ENCODE measurements at regions not wholly inside any gene's neighbourhood (a gene's known extent, or its start where the extent isn't known, plus 50 kb on each side); places are given as distances from the start of the nearest gene placed in this dataset.

DNA sequence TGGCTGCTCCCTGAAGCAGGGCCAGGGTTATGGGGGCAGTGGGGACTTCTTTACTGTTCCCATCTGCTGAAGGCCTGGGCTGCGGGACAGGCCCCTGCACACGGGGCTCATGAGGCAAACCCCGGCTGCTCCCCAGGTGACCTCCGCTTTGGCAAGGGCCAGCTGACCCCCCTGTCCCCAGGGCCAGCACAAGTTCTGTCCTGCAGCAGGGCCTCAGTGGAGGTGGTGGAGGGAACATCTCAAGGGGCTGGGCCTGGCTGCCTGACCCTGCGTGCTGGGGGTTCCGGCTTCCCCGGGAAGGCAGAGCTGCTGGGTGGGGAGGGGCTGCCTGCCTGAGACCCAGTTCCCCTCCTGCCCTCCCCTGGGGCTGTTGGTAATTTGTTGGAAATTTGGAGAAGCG is 67.4 kb upstream of the RNU6ATAC start:
- no peak for TF ChIP-seq YY1 (IDR thresholded peaks at IDR 0.05; ENCODE audit: insufficient read depth, insufficient read length)
- no peak for TF ChIP-seq ZNF274 (IDR thresholded peaks at IDR 0.05; ENCODE audit: low read depth, low read length)
